ENCODE measurements at regions not wholly inside any gene's neighbourhood (a gene's known extent, or its start where the extent isn't known, plus 50 kb on each side); places are given as distances from the start of the nearest gene placed in this dataset.
"Not testable (repeated sequence)": the region's sequence is repeated elsewhere in the genome, so short reads cannot be mapped to it uniquely, and the experiment has no call there.

DNA sequence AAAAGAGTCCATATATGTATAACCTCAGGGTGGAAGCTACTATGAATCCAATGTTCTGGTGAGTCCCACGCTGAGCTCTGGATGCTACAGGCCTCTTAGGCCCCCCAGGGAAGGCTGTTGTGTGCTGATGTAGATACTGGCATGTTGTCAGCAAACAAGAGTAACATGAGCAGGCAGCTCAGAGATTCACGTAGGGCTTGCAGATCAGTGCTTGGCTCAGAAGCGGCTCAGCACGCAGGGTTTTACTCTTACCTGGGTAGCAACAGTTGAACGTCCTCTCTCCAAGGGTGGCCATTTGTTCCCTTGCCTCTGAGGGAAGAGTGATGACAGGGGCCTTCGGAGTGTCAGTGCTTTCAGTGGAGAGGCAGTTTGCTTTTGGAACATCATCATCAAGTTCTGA, 93.4 kb downstream of the ZFP64 start:
- DNase-seq = no peak

DNA sequence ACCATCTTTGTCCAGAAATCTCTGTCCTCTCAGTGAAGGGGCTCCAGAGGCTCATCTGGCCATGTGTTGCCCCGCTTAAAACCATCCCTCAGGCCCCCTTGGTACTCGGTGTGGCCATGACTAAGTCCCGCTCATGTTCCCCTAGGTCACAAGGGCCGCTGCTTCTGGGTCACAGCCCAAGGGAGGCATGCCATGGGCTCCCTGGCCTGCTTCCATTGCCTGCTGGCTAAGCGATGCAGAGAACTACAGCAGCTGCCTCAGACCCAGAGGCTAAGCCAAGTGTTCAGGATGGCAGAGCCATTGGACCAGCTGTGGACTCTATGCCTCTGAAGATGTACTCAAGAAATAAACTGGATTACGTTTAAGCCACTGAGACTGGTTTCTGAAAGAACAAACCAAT, 95.5 kb downstream of the ZFP64 start:
- no peak for DNase-seq

- no peak for DNase-seq
Measured at GRCh38 chr20:52094693-52095092, 96.9 kb downstream of the ZFP64 start.

DNA sequence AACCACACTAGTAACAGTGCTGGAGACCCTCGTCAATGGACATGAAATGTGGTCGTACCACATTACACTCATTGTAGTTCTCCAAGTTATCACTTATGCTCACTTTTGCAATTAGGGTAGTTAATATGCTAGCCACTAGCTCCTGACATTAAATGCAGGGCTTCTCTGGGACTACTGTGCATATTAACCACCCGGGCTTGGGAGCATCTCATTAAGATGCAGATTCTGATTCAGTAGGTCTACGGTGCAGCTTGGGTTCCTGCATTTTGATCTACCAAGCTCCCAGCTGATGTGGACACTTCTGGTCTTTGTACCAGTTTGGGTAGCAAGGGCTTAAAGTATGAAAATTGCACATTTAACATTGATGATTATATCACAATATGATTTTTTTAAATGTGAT, 98.0 kb downstream of the ZFP64 start:
- no peak for DNase-seq

DNA sequence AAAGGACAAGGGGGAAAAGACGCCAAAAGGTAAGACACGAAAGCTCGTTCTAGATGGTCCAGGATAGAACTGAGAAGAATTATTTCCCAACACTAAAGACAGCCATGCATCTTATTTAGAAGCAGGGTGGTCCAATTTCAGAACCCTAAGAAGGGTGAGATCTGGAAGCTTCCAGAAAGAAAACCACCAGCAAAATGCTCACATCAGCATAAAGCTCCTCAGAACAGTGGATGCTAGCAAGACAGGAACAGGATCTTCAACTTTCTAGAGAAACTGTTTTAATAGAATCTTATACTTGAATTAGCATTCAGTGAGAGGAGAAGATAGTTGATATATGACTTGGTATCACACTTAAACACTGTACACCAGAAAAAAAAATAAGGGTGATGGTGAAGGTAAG, 101.5 kb downstream of the ZFP64 start:
- DNase-seq = no peak

- no peak for DNase-seq
Measured at GRCh38 chr20:52087471-52087870, 104.1 kb downstream of the ZFP64 start.

DNA sequence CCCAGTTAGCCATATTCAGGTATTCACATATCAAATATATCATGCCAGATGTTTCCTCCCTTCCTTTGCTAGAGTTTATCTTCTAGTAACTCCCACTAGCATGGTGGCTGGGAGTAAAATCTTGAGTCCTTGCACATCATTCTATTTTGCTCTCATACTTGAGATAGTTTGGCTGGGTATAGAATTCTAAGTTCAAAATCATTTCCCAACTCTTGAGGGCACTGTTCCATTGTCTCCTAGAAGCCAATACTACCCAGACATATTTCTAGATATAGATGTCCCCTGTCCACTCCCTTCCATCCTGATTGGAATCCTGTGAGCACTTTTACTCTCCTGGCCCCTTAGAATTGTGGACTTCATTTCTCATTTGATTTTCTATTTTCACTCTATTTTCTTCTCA, 104.7 kb downstream of the ZFP64 start:
- no peak for DNase-seq

DNA sequence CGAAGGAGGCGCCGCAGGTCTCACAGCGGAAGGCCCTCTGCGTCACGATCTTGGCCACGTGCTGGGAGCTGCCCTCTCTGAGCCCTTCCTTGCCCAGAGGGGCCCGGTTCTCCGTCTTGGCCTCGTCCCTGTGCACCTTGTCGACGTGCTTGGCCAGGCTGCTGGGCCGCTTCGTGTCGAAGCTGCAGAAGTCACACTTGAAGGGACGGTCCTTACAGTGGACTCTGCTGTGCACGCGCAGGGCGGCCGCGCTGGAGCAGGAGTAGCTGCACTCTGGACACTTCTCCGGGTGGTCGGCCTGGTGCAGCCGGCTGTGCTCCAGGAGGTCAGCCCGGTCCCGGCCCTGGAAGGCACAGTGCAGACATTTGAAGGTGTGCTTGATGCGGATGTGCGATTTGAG, 106.9 kb downstream of the ZFP64 start:
- DNase-seq = no peak

- peak; percentile 60 for DNase-seq
Measured at GRCh38 chr20:52083627-52084232, 107.8 kb downstream of the ZFP64 start.

GRCh38 chr20:52082612-52083011, 109.0 kb downstream of the ZFP64 start:
- DNase-seq = no peak

GRCh38 chr20:52081791-52082190, 109.8 kb downstream of the ZFP64 start:
- no peak for DNase-seq

DNA sequence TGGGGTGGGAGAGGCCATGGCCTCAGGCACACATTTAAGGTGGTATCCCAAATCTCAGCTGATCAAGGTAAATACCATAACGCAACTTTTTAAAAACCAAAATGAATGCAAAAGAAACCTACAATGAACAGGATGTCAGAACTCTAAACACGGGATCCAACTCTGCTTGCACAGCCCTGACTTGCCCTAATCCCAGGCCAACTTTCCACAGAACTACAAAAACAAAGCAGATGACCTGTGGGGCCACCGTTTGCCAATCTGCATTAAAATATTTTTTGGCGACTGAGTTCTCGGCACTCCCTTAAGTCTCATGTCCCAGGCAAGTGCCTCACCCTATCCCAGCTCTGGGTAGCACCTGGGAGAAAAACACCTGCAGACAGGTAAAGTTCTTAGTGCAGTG, 110.5 kb downstream of the ZFP64 start:
- no peak for DNase-seq

DNA sequence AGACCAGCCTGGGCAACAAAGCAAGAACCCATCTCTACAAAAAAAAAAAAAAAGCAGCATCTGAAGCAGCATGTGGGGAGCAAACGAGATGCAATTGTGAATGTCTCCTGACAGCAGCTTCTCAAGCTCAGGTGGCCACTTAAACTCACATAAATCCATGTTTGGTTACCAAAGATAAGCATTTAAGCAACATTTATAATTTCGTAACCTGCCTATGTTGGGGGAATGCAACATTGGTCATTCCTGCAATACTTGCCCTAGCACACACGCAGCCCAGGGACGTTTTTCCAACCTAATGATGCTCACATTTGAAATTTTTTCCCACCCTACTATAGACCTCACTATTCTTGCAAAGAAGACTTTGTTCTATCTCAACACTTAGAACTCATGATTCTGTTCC, 113.3 kb downstream of the ZFP64 start:
- DNase-seq = no peak

DNA sequence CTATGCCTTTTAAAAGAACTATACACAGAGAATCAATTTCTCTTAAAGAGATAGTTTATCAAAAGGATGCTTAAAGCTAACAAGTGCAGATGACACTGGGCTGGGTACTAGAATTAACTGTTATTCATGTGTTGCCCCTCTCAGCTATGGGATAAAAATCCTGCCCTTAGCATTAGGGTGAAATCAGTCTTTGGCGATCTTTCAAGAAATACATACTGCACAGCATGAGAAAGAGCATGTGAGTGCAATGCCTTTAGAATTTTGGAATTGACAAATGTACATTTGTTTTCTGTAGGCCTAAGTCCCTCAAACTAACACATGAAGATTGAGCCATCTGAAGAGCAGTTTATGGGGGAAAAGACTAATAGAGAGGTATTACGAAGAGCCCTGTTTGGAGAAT, 115.4 kb downstream of the ZFP64 start:
- no peak for DNase-seq

DNA sequence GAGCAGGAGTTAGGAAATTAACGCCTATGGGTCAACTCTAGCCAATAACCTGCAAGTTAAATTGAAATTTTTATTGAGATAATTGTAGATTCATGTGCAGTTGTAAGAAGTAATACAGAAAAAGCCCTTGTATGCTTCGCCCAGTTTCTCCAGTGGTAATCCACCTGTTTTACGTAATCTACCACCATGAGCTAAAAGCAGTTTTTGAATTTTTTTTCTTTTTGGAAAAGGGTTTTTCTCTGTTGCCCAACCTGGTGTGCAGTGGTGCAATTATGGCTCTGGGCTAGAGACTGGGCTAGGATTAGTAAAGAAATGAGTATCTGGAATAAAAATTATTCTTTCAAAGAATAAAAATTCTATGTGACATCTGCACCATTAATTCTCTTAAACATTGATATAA, 116.2 kb downstream of the ZFP64 start:
- no peak for DNase-seq

- no peak for DNase-seq
Measured at GRCh38 chr20:52071136-52071535, 120.4 kb downstream of the ZFP64 start.

- no peak for DNase-seq
Measured at GRCh38 chr20:52064931-52065330, 126.6 kb downstream of the ZFP64 start.

- no peak for DNase-seq
Measured at GRCh38 chr20:52062452-52063209, 128.9 kb downstream of the ZFP64 start.

DNA sequence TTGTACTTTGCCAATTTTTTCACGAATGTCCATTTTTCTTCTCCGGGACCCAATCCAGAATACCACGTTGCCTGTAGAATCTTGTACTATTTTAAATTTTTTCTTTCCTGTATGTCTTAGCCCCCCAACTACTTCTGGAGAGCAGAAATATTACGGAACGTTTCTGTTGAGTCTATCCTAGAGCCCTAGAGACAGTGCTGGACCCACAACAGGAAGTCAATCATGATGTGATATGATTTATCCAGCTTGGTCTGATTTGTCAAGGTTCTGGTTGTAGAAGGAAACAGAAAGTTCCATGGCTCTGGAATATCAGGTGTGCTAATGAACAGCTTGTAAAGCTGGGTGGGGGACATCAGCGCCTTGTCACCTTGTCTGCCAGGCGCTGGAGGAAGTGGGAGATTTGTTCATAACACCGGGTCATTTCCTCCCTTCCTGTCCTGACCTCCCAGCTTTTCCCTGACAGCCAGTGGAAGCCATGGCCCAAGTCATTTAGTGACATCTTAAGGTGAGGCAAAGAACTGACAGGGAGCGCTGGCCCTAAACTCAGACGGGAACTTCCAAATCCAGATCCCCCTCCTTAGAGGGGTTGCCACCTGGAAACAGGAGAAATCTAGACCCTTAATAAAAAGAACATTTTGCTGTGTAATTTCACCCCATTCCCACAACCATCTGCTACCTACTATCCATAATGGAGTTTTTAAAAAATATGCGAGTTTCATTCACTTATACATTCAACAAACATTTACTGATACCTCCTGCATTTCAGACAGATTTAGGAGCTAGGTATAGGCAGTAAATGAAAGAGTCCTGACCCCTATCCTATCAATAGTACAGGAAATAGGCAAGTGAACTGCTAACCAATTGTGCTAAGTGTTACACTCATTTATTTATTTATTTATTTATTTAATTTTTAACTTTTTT, 130.5 kb downstream of the ZFP64 start:
- DNase-seq = no peak

GRCh38 chr20:52057133-52057532, 134.4 kb downstream of the ZFP64 start:
- DNase-seq = not testable (repeated sequence)

DNA sequence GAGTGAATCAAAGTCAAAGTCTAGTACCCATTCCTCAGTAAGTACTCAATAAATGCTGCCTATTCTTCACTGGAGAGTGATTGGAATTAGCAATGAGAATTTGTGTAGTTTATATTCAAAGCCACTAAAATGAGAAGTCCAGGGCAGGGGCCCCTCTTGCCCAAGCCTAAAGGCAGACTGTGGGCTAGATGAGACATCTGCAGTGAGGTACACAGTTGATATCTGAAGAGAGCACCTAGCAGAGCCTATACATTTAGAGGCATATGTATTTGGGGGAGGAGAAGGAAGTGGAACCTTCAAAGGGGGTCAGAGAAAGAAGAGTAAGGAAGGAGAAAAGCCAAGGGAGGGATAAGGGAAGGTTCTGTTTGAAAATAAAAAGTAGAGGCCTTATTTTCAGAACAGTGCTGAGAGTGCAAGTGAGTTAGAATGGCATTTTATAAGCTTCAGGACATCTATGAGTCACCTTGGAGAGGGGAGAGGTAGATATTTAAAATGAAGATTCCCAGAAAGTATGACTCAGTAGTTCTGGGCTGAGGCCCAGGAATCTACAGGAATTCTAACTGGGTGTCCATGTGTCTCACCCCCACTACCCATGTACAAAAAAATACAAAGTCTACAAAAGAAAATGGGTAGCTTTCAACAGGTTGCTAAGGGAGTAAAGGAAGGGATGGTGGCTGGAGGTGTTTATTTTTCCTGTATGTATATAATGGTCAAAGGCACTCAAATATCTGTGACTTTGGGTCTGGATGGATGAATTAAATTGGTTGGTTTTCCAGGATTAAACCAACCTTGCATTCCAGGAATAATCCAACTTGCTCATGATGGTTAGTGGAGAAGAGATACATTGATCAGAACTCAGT, 135.1 kb downstream of the ZFP64 start:
- peak; percentile 53 for DNase-seq

- no peak for DNase-seq
Measured at GRCh38 chr20:52054123-52054522, 137.5 kb downstream of the ZFP64 start.

Data from T1000 (cell line).